ENCODE measurements at regions not wholly inside any gene's neighbourhood (a gene's known extent, or its start where the extent isn't known, plus 50 kb on each side); places are given as distances from the start of the nearest gene placed in this dataset.

DNA sequence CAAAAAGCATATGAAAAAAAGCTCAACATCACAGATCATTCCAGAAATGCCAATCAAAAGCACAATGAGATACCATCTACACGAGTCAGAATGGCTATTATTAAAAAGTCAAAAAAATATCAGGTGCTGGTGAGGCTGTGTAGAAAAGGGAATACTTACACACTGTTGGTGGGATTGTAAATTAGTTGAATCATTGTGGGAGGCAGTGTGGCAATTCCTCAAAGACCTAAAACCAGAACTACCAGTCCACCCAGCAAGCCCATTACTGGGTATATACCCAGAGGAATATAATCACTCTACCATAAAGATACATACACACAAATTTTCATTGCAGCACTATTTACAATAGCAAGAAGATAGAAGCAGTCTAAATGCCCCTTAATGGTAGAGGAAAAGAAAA lies 529.9 kb downstream of the SLITRK1 start:
- Histone ChIP-seq H3K27ac (replicated peaks) (no peak overlapping the region), H3K4me3 (replicated peaks; ENCODE audit: insufficient read depth, low read length) (no peak overlapping the region), H3K27me3 (ENCODE audit: insufficient read depth, poor library complexity, severe bottlenecking) (no peaks in the 10 kb centered on the region)
- DNase-seq (ENCODE audit: low read depth in 1 of 2, low spot score in 1 of 2): no peak
- TF ChIP-seq GABPA (IDR thresholded peaks at IDR 0.05; ENCODE audit: low read depth) (no peak), SPI1 (IDR thresholded peaks at IDR 0.05; ENCODE audit: borderline replicate concordance, low read depth) (no peak), POLR2AphosphoS5 (IDR thresholded peaks at IDR 0.05; ENCODE audit: low read depth) (no peak)
- TF ChIP-seq, protein P1, sequence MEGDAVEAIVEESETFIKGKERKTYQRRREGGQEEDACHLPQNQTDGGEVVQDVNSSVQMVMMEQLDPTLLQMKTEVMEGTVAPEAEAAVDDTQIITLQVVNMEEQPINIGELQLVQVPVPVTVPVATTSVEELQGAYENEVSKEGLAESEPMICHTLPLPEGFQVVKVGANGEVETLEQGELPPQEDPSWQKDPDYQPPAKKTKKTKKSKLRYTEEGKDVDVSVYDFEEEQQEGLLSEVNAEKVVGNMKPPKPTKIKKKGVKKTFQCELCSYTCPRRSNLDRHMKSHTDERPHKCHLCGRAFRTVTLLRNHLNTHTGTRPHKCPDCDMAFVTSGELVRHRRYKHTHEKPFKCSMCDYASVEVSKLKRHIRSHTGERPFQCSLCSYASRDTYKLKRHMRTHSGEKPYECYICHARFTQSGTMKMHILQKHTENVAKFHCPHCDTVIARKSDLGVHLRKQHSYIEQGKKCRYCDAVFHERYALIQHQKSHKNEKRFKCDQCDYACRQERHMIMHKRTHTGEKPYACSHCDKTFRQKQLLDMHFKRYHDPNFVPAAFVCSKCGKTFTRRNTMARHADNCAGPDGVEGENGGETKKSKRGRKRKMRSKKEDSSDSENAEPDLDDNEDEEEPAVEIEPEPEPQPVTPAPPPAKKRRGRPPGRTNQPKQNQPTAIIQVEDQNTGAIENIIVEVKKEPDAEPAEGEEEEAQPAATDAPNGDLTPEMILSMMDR (IDR thresholded peaks at IDR 0.05; ENCODE audit: insufficient read depth, low read length): no peak
- TF ChIP-seq, protein P2, sequence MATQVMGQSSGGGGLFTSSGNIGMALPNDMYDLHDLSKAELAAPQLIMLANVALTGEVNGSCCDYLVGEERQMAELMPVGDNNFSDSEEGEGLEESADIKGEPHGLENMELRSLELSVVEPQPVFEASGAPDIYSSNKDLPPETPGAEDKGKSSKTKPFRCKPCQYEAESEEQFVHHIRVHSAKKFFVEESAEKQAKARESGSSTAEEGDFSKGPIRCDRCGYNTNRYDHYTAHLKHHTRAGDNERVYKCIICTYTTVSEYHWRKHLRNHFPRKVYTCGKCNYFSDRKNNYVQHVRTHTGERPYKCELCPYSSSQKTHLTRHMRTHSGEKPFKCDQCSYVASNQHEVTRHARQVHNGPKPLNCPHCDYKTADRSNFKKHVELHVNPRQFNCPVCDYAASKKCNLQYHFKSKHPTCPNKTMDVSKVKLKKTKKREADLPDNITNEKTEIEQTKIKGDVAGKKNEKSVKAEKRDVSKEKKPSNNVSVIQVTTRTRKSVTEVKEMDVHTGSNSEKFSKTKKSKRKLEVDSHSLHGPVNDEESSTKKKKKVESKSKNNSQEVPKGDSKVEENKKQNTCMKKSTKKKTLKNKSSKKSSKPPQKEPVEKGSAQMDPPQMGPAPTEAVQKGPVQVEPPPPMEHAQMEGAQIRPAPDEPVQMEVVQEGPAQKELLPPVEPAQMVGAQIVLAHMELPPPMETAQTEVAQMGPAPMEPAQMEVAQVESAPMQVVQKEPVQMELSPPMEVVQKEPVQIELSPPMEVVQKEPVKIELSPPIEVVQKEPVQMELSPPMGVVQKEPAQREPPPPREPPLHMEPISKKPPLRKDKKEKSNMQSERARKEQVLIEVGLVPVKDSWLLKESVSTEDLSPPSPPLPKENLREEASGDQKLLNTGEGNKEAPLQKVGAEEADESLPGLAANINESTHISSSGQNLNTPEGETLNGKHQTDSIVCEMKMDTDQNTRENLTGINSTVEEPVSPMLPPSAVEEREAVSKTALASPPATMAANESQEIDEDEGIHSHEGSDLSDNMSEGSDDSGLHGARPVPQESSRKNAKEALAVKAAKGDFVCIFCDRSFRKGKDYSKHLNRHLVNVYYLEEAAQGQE (IDR thresholded peaks at IDR 0.05; ENCODE audit: insufficient replicate concordance, low read depth): no peak

DNA sequence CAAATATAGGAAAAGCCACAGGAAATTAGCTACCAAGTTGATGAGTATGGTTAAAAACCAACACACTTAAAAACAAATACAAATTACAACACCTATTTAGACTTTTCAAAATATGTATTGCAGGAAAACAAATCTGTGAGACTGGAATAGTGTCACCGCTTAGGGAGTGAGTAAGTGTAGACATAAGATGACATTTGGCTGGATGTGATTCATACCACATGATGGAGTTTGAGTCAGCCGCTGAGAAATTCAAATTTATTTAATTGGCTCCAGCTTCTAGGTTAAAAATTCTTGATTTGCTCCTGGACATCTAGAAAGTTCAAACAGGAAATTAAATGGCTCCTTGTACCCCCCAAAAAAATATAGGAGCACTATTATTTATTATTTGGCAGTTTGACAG lies 531.7 kb downstream of the SLITRK1 start:
- H3K27ac ChIP-seq (replicated peaks): no peak overlapping the region
- DNase-seq (ENCODE audit: low read depth in 1 of 2, low spot score in 1 of 2): no peak
- no peak for TF ChIP-seq POLR2AphosphoS5 (IDR thresholded peaks at IDR 0.05; ENCODE audit: low read depth)
- no peak for TF ChIP-seq GABPA (IDR thresholded peaks at IDR 0.05; ENCODE audit: low read depth)
- no peak for TF ChIP-seq SPI1 (IDR thresholded peaks at IDR 0.05; ENCODE audit: borderline replicate concordance, low read depth)
- TF ChIP-seq, protein P2 (IDR thresholded peaks at IDR 0.05; ENCODE audit: insufficient replicate concordance, low read depth): no peak
- TF ChIP-seq, protein P1 (IDR thresholded peaks at IDR 0.05; ENCODE audit: insufficient read depth, low read length): no peak
- no peaks in the 10 kb centered on the region for H3K27me3 ChIP-seq (ENCODE audit: insufficient read depth, poor library complexity, severe bottlenecking)
- no peak overlapping the region for H3K4me3 ChIP-seq (replicated peaks; ENCODE audit: insufficient read depth, low read length)

DNA sequence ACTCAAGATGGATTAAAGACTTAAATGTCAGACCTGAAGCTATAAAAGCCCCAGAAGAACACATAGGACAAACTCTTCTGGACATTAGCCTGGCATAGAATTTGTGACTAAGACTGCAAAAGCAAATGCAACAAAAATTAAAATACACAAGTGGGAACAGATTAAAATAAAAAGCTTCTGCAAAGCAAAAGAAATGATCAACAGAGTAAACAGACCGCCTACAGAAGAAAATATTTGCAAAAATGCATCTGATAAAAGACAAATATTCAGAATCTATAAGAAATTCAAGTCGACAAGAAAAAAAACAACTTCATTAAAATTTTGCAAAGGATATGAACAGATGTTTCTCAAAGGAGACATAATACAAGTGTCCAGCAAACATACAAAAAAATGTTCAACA lies 537.8 kb downstream of the SLITRK1 start:
- TF ChIP-seq GABPA (IDR thresholded peaks at IDR 0.05; ENCODE audit: low read depth): no peak
- no peak for TF ChIP-seq POLR2AphosphoS5 (IDR thresholded peaks at IDR 0.05; ENCODE audit: low read depth)
- TF ChIP-seq, protein P2 (IDR thresholded peaks at IDR 0.05; ENCODE audit: insufficient replicate concordance, low read depth): no peak
- TF ChIP-seq, protein P1 (IDR thresholded peaks at IDR 0.05; ENCODE audit: insufficient read depth, low read length): no peak
- TF ChIP-seq SPI1 (IDR thresholded peaks at IDR 0.05; ENCODE audit: borderline replicate concordance, low read depth): no peak
- H3K27me3 ChIP-seq (ENCODE audit: insufficient read depth, poor library complexity, severe bottlenecking): no peaks in the 10 kb centered on the region
- H3K4me3 ChIP-seq (replicated peaks; ENCODE audit: insufficient read depth, low read length): no peak overlapping the region
- no peak overlapping the region for H3K27ac ChIP-seq (replicated peaks)
- DNase-seq (ENCODE audit: low read depth in 1 of 2, low spot score in 1 of 2): no peak

All from HL-60 (cell line).